Mesodermal cell (in vitro differentiated cells): ENCODE measurements at regions not wholly inside any gene's neighbourhood (a gene's known extent, or its start where the extent isn't known, plus 50 kb on each side); places are given as distances from the start of the nearest gene placed in this dataset.
A peak's percentile ranks its signal among the peaks of the same experiment; 100 is the strongest.

Experiments used
- H3K27ac ChIP-seq: 2 replicates; pipeline ENCODE4 v1.7.0; 2013; ENCODE audit warnings: mild to moderate bottlenecking, low read depth, low read length, moderate library complexity; ENCODE audit not compliant: severe bottlenecking
- H3K36me3 ChIP-seq: 2 replicates; pipeline ENCODE4 v1.7.1; 2013; ENCODE audit warnings: mild to moderate bottlenecking, low read length, moderate library complexity; ENCODE audit not compliant: control insufficient read depth, insufficient read depth
- H3K4me1 ChIP-seq: one replicate; pipeline ENCODE4 v1.7.1; 2013; ENCODE audit warnings: mild to moderate bottlenecking, low read length; ENCODE audit not compliant: insufficient read depth, control insufficient read depth, poor library complexity, severe bottlenecking
- H3K4me3 ChIP-seq: 2 replicates; pipeline ENCODE4 v1.7.0; 2013; ENCODE audit warnings: low read length, control low read depth, mild to moderate bottlenecking; ENCODE audit not compliant: insufficient read depth, poor library complexity, severe bottlenecking; ENCODE audit errors: extremely low read depth
- H3K9me3 ChIP-seq: 2 replicates; pipeline ENCODE4 v1.7.1; 2013; ENCODE audit warnings: mild to moderate bottlenecking, low read length, moderate library complexity; ENCODE audit not compliant: control insufficient read depth
- WGBS, 2 experiments: methylation state at CpG; one replicate each; pipeline ENCODE4 v1.1.5; 2013; ENCODE audit warnings: missing lambda C conversion rate in 2 of 2; ENCODE audit not compliant: insufficient coverage in 2 of 2; 5-methylcytosine and 5-hydroxymethylcytosine counted together

- Histone ChIP-seq H3K4me1 (no peaks in the 10 kb centered on the region), H3K36me3 (no peaks in the 10 kb centered on the region), H3K27ac (no peak overlapping the region), H3K4me3 (no peak overlapping the region), H3K9me3 (no peaks in the 10 kb centered on the region)
- WGBS, 2 experiments = 88 to 91% methylated on average over 1 of the region's 1 CpG
These were observed 131.8 kb upstream of the C14orf180 start for GRCh38 chr14:104447750-104448149.

- H3K36me3 ChIP-seq = no peaks in the 10 kb centered on the region
- no peak overlapping the region for H3K27ac ChIP-seq
- H3K9me3 ChIP-seq = no peaks in the 10 kb centered on the region
- WGBS, 2 experiments = 86% methylated on average over 1 of the region's 2 CpGs; no CpG with 5 or more reads in 1 of the 2 experiments
- H3K4me3 ChIP-seq = no peak overlapping the region
- no peaks in the 10 kb centered on the region for H3K4me1 ChIP-seq
These were observed 131.2 kb upstream of the C14orf180 start for GRCh38 chr14:104448321-104448720.

- Histone ChIP-seq H3K4me3 (no peak overlapping the region), H3K9me3 (no peaks in the 10 kb centered on the region), H3K36me3 (no peaks in the 10 kb centered on the region), H3K4me1 (no peaks in the 10 kb centered on the region), H3K27ac (no peak overlapping the region)
- no CpG with 5 or more reads among the region's 1 CpG for WGBS, 2 experiments
These were observed 130.8 kb upstream of the C14orf180 start for GRCh38 chr14:104448721-104449120.

GRCh38 chr14:104450811-104451401 is 128.7 kb upstream of the C14orf180 start:
- H3K27ac ChIP-seq = no peak overlapping the region
- H3K9me3 ChIP-seq = no peaks in the 10 kb centered on the region
- 91 to 93% methylated on average over 25 to 28 of the region's 28 CpGs for WGBS, 2 experiments
- no peaks in the 10 kb centered on the region for H3K36me3 ChIP-seq
- H3K4me1 ChIP-seq = no peaks in the 10 kb centered on the region
- no peak overlapping the region for H3K4me3 ChIP-seq

- Histone ChIP-seq H3K36me3 (no peaks in the 10 kb centered on the region), H3K9me3 (no peaks in the 10 kb centered on the region), H3K4me1 (no peaks in the 10 kb centered on the region), H3K4me3 (no peak overlapping the region), H3K27ac (no peak overlapping the region)
- 87 to 88% methylated on average over 3 to 9 of the region's 10 CpGs for WGBS, 2 experiments
These were observed 128.1 kb upstream of the C14orf180 start for GRCh38 chr14:104451474-104451873.

GRCh38 chr14:104458845-104459244 is 120.7 kb upstream of the C14orf180 start:
- Histone ChIP-seq H3K4me3 (no peak overlapping the region), H3K27ac (no peak overlapping the region), H3K9me3 (no peaks in the 10 kb centered on the region), H3K36me3 (no peaks in the 10 kb centered on the region), H3K4me1 (peaks cover 4% of the 10 kb centered on the region)
- 77 to 81% methylated on average over 7 of the region's 9 CpGs for WGBS, 2 experiments

- no peaks in the 10 kb centered on the region for H3K36me3 ChIP-seq
- H3K4me1 ChIP-seq = peaks cover 4% of the 10 kb centered on the region
- no peak overlapping the region for H3K4me3 ChIP-seq
- H3K9me3 ChIP-seq = no peaks in the 10 kb centered on the region
- WGBS, 2 experiments = 36 to 38% methylated on average over 28 to 30 of the region's 47 CpGs
- H3K27ac ChIP-seq = no peak overlapping the region
These were observed 118.5 kb upstream of the C14orf180 start for GRCh38 chr14:104460791-104461651.

- Histone ChIP-seq H3K4me1 (peaks cover 4% of the 10 kb centered on the region), H3K27ac (no peak overlapping the region), H3K4me3 (peak overlapping the region; percentile 16), H3K36me3 (no peaks in the 10 kb centered on the region), H3K9me3 (no peaks in the 10 kb centered on the region)
- 1 to 3% methylated on average over 45 to 53 of the region's 66 CpGs for WGBS, 2 experiments
These were observed 117.7 kb upstream of the C14orf180 start for GRCh38 chr14:104461676-104462449.

GRCh38 chr14:104462651-104463630 is 116.6 kb upstream of the C14orf180 start:
- no peak overlapping the region for H3K4me3 ChIP-seq

GRCh38 chr14:104464907-104465306 is 114.7 kb upstream of the C14orf180 start:
- no peaks in the 10 kb centered on the region for H3K9me3 ChIP-seq
- WGBS, 2 experiments = 90 to 96% methylated on average over 6 of the region's 6 CpGs

More at GRCh38 chr14:104462651-104463630, 116.6 kb upstream of the C14orf180 start:
- 76 to 81% methylated on average over 7 to 9 of the region's 16 CpGs for WGBS, 2 experiments
- Histone ChIP-seq H3K36me3 (no peaks in the 10 kb centered on the region), H3K4me1 (peaks cover 4% of the 10 kb centered on the region), H3K9me3 (no peaks in the 10 kb centered on the region), H3K27ac (no peak overlapping the region)

More at GRCh38 chr14:104464907-104465306, 114.7 kb upstream of the C14orf180 start:
- Histone ChIP-seq H3K4me3 (no peak overlapping the region), H3K4me1 (peaks cover 4% of the 10 kb centered on the region), H3K27ac (no peak overlapping the region), H3K36me3 (no peaks in the 10 kb centered on the region)
